ENCODE measurements at regions not wholly inside any gene's neighbourhood (a gene's known extent, or its start where the extent isn't known, plus 50 kb on each side); places are given as distances from the start of the nearest gene placed in this dataset.

- H3K9ac ChIP-seq (ENCODE audit: low read length), result no peak overlapping the region
- H3K9me3 ChIP-seq (ENCODE audit: low read length), result peaks cover 3% of the 10 kb centered on the region
- TF ChIP-seq MXI1 (conservative IDR thresholded peaks at IDR 0.05; ENCODE audit: poor library complexity, severe bottlenecking) (no peak), POLR2AphosphoS5 (IDR thresholded peaks at IDR 0.05) (no peak), EP300 (conservative IDR thresholded peaks at IDR 0.05; ENCODE audit: poor library complexity, severe bottlenecking) (no peak), REST (IDR thresholded peaks at IDR 0.05; ENCODE audit: borderline replicate concordance) (no peak), CTCF (IDR thresholded peaks at IDR 0.05; ENCODE audit: poor library complexity, severe bottlenecking) (no peak), RAD21 (conservative IDR thresholded peaks at IDR 0.05) (no peak), EZH2 (IDR thresholded peaks at IDR 0.05; ENCODE audit: borderline replicate concordance, insufficient read depth, low read length, poor library complexity, severe bottlenecking) (no peak), TAF1 (IDR thresholded peaks at IDR 0.05; ENCODE audit: low read depth) (no peak), SMC3 (conservative IDR thresholded peaks at IDR 0.05; ENCODE audit: poor library complexity) (no peak)
- no peaks in the 10 kb centered on the region for H3K79me2 ChIP-seq (replicated peaks; ENCODE audit: insufficient read depth, low read length)
- no peaks in the 10 kb centered on the region for H3K27me3 ChIP-seq (ENCODE audit: insufficient read depth, low read depth, low read length)
- H2AFZ ChIP-seq (ENCODE audit: low read depth, low read length), result no peak overlapping the region
- H4K20me1 ChIP-seq (ENCODE audit: insufficient read depth), result no peaks in the 10 kb centered on the region
- H3K27ac ChIP-seq (ENCODE audit: low read length), result no peak overlapping the region
- H3K4me2 ChIP-seq (ENCODE audit: low read length), result no peak overlapping the region
- no peak overlapping the region for H3K4me3 ChIP-seq (ENCODE audit: low read length)
- no peaks in the 10 kb centered on the region for H3K9me2 ChIP-seq (ENCODE audit: insufficient read depth, low read length)
- no peaks in the 10 kb centered on the region for H3K36me3 ChIP-seq (ENCODE audit: insufficient read depth, low read length)
- no peaks in the 10 kb centered on the region for H3F3A ChIP-seq (ENCODE audit: insufficient read depth, low read length, poor library complexity, severe bottlenecking)
Observed at GRCh38 chr9:97779608-97780007, 73.4 kb upstream of the FOXE1 start.

GRCh38 chr9:97781902-97782301 lies 71.1 kb upstream of the FOXE1 start:
- Histone ChIP-seq H3K36me3 (ENCODE audit: insufficient read depth, low read length) (no peaks in the 10 kb centered on the region), H3K9me2 (ENCODE audit: insufficient read depth, low read length) (no peaks in the 10 kb centered on the region), H3K27me3 (ENCODE audit: insufficient read depth, low read depth, low read length) (no peaks in the 10 kb centered on the region), H3K9me3 (ENCODE audit: low read length) (peaks cover 3% of the 10 kb centered on the region), H4K20me1 (ENCODE audit: insufficient read depth) (no peaks in the 10 kb centered on the region), H2AFZ (ENCODE audit: low read depth, low read length) (no peak overlapping the region), H3F3A (ENCODE audit: insufficient read depth, low read length, poor library complexity, severe bottlenecking) (no peaks in the 10 kb centered on the region), H3K9ac (ENCODE audit: low read length) (no peak overlapping the region), H3K27ac (ENCODE audit: low read length) (no peak overlapping the region), H3K79me2 (replicated peaks; ENCODE audit: insufficient read depth, low read length) (no peaks in the 10 kb centered on the region), H3K4me2 (ENCODE audit: low read length) (no peak overlapping the region), H3K4me3 (ENCODE audit: low read length) (no peak overlapping the region)
- TF ChIP-seq EP300 (conservative IDR thresholded peaks at IDR 0.05; ENCODE audit: poor library complexity, severe bottlenecking) (no peak), SMC3 (conservative IDR thresholded peaks at IDR 0.05; ENCODE audit: poor library complexity) (no peak), POLR2AphosphoS5 (IDR thresholded peaks at IDR 0.05) (no peak), MXI1 (conservative IDR thresholded peaks at IDR 0.05; ENCODE audit: poor library complexity, severe bottlenecking) (no peak), REST (IDR thresholded peaks at IDR 0.05; ENCODE audit: borderline replicate concordance) (no peak), RAD21 (conservative IDR thresholded peaks at IDR 0.05) (no peak), CTCF (IDR thresholded peaks at IDR 0.05; ENCODE audit: poor library complexity, severe bottlenecking) (no peak), EZH2 (IDR thresholded peaks at IDR 0.05; ENCODE audit: borderline replicate concordance, insufficient read depth, low read length, poor library complexity, severe bottlenecking) (no peak), TAF1 (IDR thresholded peaks at IDR 0.05; ENCODE audit: low read depth) (no peak)

Measured in neural cell (in vitro differentiated cells).